ENCODE measurements at regions not wholly inside any gene's neighbourhood (a gene's known extent, or its start where the extent isn't known, plus 50 kb on each side); places are given as distances from the start of the nearest gene placed in this dataset.

GRCh38 chr2:146869328-146869727, 975.5 kb upstream of the ACVR2A start:
- Histone ChIP-seq H3K27me3 (ENCODE audit: insufficient read depth in 3 of 3, low read length in 2 of 3) (no peaks in the 10 kb centered on the region), H3K4me3 (no peak overlapping the region), H3K36me3 (ENCODE audit: insufficient read depth in 1 of 2, low read depth in 1 of 2) (no peaks in the 10 kb centered on the region), H3K27ac (no peak overlapping the region), H3K4me1 (no peaks in the 10 kb centered on the region), H3K9me3 (no peaks in the 10 kb centered on the region)
- no peak for ATAC-seq
- no peak for DNase-seq
- intact Hi-C loops (cut with DNase I) = no loop called here
- TF ChIP-seq CTCF (IDR thresholded peaks at IDR 0.05) = no peak

GRCh38 chr2:146868051-146868450, 976.8 kb upstream of the ACVR2A start:
- Histone ChIP-seq H3K27me3 (ENCODE audit: insufficient read depth in 3 of 3, low read length in 2 of 3) (no peaks in the 10 kb centered on the region), H3K4me1 (no peaks in the 10 kb centered on the region), H3K27ac (no peak overlapping the region), H3K9me3 (no peaks in the 10 kb centered on the region), H3K36me3 (ENCODE audit: insufficient read depth in 1 of 2, low read depth in 1 of 2) (no peaks in the 10 kb centered on the region), H3K4me3 (no peak overlapping the region)
- no peak for DNase-seq
- no peak for ATAC-seq
- no peak for TF ChIP-seq CTCF (IDR thresholded peaks at IDR 0.05)
- intact Hi-C loops (cut with DNase I) = no loop called here

GRCh38 chr2:146867477-146867986, 977.3 kb upstream of the ACVR2A start:
- Histone ChIP-seq H3K36me3 (ENCODE audit: insufficient read depth in 1 of 2, low read depth in 1 of 2) (no peaks in the 10 kb centered on the region), H3K27ac (no peak overlapping the region), H3K27me3 (ENCODE audit: insufficient read depth in 3 of 3, low read length in 2 of 3) (no peaks in the 10 kb centered on the region), H3K9me3 (no peaks in the 10 kb centered on the region), H3K4me3 (no peak overlapping the region), H3K4me1 (no peaks in the 10 kb centered on the region)
- intact Hi-C loops (cut with DNase I) = no loop called here
- TF ChIP-seq CTCF (IDR thresholded peaks at IDR 0.05) = no peak
- WGBS, 3 donors = 85 to 87% (median 86%) methylated on average over 5 of the region's 5 CpGs
- ATAC-seq (no peak), DNase-seq (no peak)

GRCh38 chr2:146853741-146854444, 990.9 kb upstream of the ACVR2A start:
- Histone ChIP-seq H3K4me1 (no peaks in the 10 kb centered on the region), H3K4me3 (no peak overlapping the region), H3K27ac (no peak overlapping the region), H3K36me3 (ENCODE audit: insufficient read depth in 1 of 2, low read depth in 1 of 2) (no peaks in the 10 kb centered on the region), H3K27me3 (ENCODE audit: insufficient read depth in 3 of 3, low read length in 2 of 3) (no peaks in the 10 kb centered on the region), H3K9me3 (no peaks in the 10 kb centered on the region)
- intact Hi-C loops (cut with DNase I) = no loop called here
- no peak for TF ChIP-seq CTCF (IDR thresholded peaks at IDR 0.05)
- ATAC-seq (no peak), DNase-seq (no peak)
- WGBS, 3 donors = 67 to 75% (median 71%) methylated on average over 2 of the region's 2 CpGs

- intact Hi-C loops (cut with DNase I) = no loop called here
- no peak for TF ChIP-seq CTCF (IDR thresholded peaks at IDR 0.05)
- Histone ChIP-seq H3K27ac (no peak overlapping the region), H3K27me3 (ENCODE audit: insufficient read depth in 3 of 3, low read length in 2 of 3) (no peaks in the 10 kb centered on the region), H3K36me3 (ENCODE audit: insufficient read depth in 1 of 2, low read depth in 1 of 2) (no peaks in the 10 kb centered on the region), H3K4me1 (no peaks in the 10 kb centered on the region), H3K9me3 (no peaks in the 10 kb centered on the region), H3K4me3 (no peak overlapping the region)
- ATAC-seq (no peak), DNase-seq (no peak)
- 53 to 69% (median 61%) methylated on average over 1 of the region's 1 CpG for WGBS, 3 donors
These were observed 992.2 kb upstream of the ACVR2A start for GRCh38 chr2:146852661-146853060.

Measured in psoas muscle (tissue), 7 donors.